HepG2 (cell line): ENCODE measurements at regions not wholly inside any gene's neighbourhood (a gene's known extent, or its start where the extent isn't known, plus 50 kb on each side); places are given as distances from the start of the nearest gene placed in this dataset.

Source experiments
- ARHGAP35 ChIP-seq: sonication (generic); formaldehyde crosslinking; IDR thresholded peaks from 2 replicates; pipeline ENCODE4 v1.9.0; 2022; ENCODE audit warnings: mild to moderate bottlenecking, inconsistent platforms, moderate library complexity, missing genetic modification reagents, borderline replicate concordance
- CBX2 ChIP-seq, 2 experiments: fragments of 200-600 bp in 1 of 2; sonication (generic); formaldehyde crosslinking in 1 of 2; IDR thresholded peaks; 2 replicates each; pipeline versions ENCODE4 v1.7.0 to v1.8.1; 2018 to 2022; ENCODE audit warnings: low read depth in 2 of 2, low read length in 1 of 2, mild to moderate bottlenecking in 1 of 2, missing genetic modification reagents in 1 of 2
- EP300 ChIP-seq, 3 experiments: sonication (generic) in 1 of 3; formaldehyde crosslinking in 1 of 3; IDR thresholded peaks; 2 replicates each; pipeline versions ENCODE4 v1.5.1 to v1.6.1; 2011 to 2020; ENCODE audit warnings: low read depth in 2 of 3, low read length in 2 of 3, borderline replicate concordance in 1 of 3, improper control_type of control experiment in 1 of 3, mild to moderate bottlenecking in 1 of 3, missing genetic modification reagents in 1 of 3, moderate library complexity in 1 of 3
- HDAC2 ChIP-seq: sonication (generic); formaldehyde crosslinking; IDR thresholded peaks from 2 replicates; pipeline ENCODE4 v1.4.0; 2020; ENCODE audit warnings: missing genetic modification reagents
- HNRNPH1 ChIP-seq: fragments of 200-400 bp; formaldehyde crosslinking; optimal IDR thresholded peaks from 2 replicates; pipeline ENCODE3; 2017; ENCODE audit warnings: mild to moderate bottlenecking, low read depth, low read length
- KDM4B ChIP-seq: sonication (generic); formaldehyde crosslinking; IDR thresholded peaks from 2 replicates; pipeline ENCODE4 v1.4.0; 2020; ENCODE audit warnings: missing genetic modification reagents
- MAZ ChIP-seq, 2 experiments: sonication (generic) in 1 of 2; formaldehyde crosslinking in 1 of 2; IDR thresholded peaks; 2 replicates each; pipeline versions ENCODE4 v1.5.0 to v1.6.1; 2012 to 2020; ENCODE audit warnings: low read depth in 2 of 2, mild to moderate bottlenecking in 2 of 2, borderline replicate concordance in 1 of 2, improper control_type of control experiment in 1 of 2, low read length in 1 of 2, missing genetic modification reagents in 1 of 2, moderate library complexity in 1 of 2
- PLSCR1 ChIP-seq: sonication (generic); formaldehyde crosslinking; IDR thresholded peaks from 2 replicates; pipeline ENCODE4 v1.5.0; 2020; ENCODE audit warnings: missing genetic modification reagents, mild to moderate bottlenecking, borderline replicate concordance
- POLR2A ChIP-seq, 2 experiments: IDR thresholded peaks; 2 replicates each; pipeline ENCODE4 v1.6.1; 2011; ENCODE audit warnings: low read depth in 2 of 2, low read length in 2 of 2, mild to moderate bottlenecking in 1 of 2, moderate library complexity in 1 of 2; ENCODE audit not compliant: insufficient read depth in 1 of 2
- ZFX ChIP-seq: sonication (generic); formaldehyde crosslinking; IDR thresholded peaks from 2 replicates; pipeline ENCODE4 v1.4.0; 2020; ENCODE audit warnings: mild to moderate bottlenecking, low read depth, missing genetic modification reagents, moderate library complexity
- ZNF431 ChIP-seq: sonication (generic); formaldehyde crosslinking; IDR thresholded peaks from 2 replicates; pipeline ENCODE4 v1.9.0; 2022; ENCODE audit warnings: missing genetic modification reagents, low read depth, mild to moderate bottlenecking, borderline replicate concordance
- TF ChIP-seq, protein P1 (sequence below): sonication (generic); formaldehyde crosslinking; IDR thresholded peaks from 2 replicates; pipeline ENCODE4 v1.4.0; 2020; ENCODE audit warnings: missing genetic modification reagents
- TF ChIP-seq, protein P2 (sequence below): sonication (generic); formaldehyde crosslinking; IDR thresholded peaks from 2 replicates; pipeline ENCODE4 v1.5.0; 2020; ENCODE audit warnings: mild to moderate bottlenecking, missing genetic modification reagents, moderate library complexity
- TF ChIP-seq, protein P3 (sequence below): sonication (generic); formaldehyde crosslinking; IDR thresholded peaks from 2 replicates; pipeline ENCODE4 v1.4.0; 2020; ENCODE audit warnings: mild to moderate bottlenecking, missing genetic modification reagents

- no peak for TF ChIP-seq KDM4B (CRISPR knock-in tag)
- no peak for TF ChIP-seq ZFX
- TF ChIP-seq ARHGAP35 (CRISPR knock-in tag), result no peak
- no peak for TF ChIP-seq ZNF431 (CRISPR knock-in tag)
- TF ChIP-seq EP300 (IDR thresholded peaks at IDR 0.05; ENCODE audit: low read depth in 2 of 2, low read length in 2 of 2), result no peak
- no peak for TF ChIP-seq EP300 (CRISPR knock-in tag; IDR thresholded peaks at IDR 0.05; ENCODE audit: borderline replicate concordance)
- TF ChIP-seq POLR2A (IDR thresholded peaks at IDR 0.05; ENCODE audit: insufficient read depth in 1 of 2, low read depth in 2 of 2, low read length in 2 of 2), result no peak
- TF ChIP-seq, protein P1, sequence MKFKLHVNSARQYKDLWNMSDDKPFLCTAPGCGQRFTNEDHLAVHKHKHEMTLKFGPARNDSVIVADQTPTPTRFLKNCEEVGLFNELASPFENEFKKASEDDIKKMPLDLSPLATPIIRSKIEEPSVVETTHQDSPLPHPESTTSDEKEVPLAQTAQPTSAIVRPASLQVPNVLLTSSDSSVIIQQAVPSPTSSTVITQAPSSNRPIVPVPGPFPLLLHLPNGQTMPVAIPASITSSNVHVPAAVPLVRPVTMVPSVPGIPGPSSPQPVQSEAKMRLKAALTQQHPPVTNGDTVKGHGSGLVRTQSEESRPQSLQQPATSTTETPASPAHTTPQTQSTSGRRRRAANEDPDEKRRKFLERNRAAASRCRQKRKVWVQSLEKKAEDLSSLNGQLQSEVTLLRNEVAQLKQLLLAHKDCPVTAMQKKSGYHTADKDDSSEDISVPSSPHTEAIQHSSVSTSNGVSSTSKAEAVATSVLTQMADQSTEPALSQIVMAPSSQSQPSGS (CRISPR knock-in tag), result no peak
- no peak for TF ChIP-seq PLSCR1 (CRISPR knock-in tag)
- TF ChIP-seq, protein P2, sequence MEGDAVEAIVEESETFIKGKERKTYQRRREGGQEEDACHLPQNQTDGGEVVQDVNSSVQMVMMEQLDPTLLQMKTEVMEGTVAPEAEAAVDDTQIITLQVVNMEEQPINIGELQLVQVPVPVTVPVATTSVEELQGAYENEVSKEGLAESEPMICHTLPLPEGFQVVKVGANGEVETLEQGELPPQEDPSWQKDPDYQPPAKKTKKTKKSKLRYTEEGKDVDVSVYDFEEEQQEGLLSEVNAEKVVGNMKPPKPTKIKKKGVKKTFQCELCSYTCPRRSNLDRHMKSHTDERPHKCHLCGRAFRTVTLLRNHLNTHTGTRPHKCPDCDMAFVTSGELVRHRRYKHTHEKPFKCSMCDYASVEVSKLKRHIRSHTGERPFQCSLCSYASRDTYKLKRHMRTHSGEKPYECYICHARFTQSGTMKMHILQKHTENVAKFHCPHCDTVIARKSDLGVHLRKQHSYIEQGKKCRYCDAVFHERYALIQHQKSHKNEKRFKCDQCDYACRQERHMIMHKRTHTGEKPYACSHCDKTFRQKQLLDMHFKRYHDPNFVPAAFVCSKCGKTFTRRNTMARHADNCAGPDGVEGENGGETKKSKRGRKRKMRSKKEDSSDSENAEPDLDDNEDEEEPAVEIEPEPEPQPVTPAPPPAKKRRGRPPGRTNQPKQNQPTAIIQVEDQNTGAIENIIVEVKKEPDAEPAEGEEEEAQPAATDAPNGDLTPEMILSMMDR, result no peak
- no peak for TF ChIP-seq HDAC2 (CRISPR knock-in tag)
- TF ChIP-seq, protein P3, sequence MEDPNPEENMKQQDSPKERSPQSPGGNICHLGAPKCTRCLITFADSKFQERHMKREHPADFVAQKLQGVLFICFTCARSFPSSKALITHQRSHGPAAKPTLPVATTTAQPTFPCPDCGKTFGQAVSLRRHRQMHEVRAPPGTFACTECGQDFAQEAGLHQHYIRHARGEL (CRISPR knock-in tag), result no peak
- TF ChIP-seq HNRNPH1, result no peak
- no peak for TF ChIP-seq CBX2 (IDR thresholded peaks at IDR 0.05; ENCODE audit: low read depth, low read length)
- no peak for TF ChIP-seq CBX2 (CRISPR knock-in tag; IDR thresholded peaks at IDR 0.05; ENCODE audit: low read depth)
- TF ChIP-seq MAZ (IDR thresholded peaks at IDR 0.05; ENCODE audit: borderline replicate concordance, low read depth, low read length), result no peak
- no peak for TF ChIP-seq MAZ (CRISPR knock-in tag; IDR thresholded peaks at IDR 0.05; ENCODE audit: low read depth)
Measured at GRCh38 chr13:39820606-39821005, 165.1 kb downstream of the COG6 start.
